ENCODE measurements at regions not wholly inside any gene's neighbourhood (a gene's known extent, or its start where the extent isn't known, plus 50 kb on each side); places are given as distances from the start of the nearest gene placed in this dataset.
A peak's percentile ranks its signal among the peaks of the same experiment; 100 is the strongest.

DNA sequence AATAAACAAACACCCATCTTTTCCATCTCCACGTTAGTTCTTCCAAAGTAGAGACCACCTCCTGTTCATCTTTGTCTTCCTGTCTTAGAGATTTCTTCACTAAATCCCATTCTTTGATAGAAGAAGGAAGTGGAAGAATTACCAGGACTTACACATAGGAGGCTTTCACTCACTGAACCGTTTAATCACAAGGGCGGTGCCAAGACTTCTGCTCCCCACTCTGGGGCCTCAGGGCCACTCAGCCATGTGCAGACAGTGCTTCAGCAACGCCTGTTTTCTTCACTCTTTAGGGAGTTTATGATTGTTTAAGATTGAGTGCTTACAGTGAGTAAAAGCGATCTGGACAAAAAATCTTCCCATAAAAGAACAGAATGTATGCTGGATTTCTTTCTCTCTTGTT lies 63.9 kb upstream of the SORCS3 start:
- DNase-seq: no peak

DNA sequence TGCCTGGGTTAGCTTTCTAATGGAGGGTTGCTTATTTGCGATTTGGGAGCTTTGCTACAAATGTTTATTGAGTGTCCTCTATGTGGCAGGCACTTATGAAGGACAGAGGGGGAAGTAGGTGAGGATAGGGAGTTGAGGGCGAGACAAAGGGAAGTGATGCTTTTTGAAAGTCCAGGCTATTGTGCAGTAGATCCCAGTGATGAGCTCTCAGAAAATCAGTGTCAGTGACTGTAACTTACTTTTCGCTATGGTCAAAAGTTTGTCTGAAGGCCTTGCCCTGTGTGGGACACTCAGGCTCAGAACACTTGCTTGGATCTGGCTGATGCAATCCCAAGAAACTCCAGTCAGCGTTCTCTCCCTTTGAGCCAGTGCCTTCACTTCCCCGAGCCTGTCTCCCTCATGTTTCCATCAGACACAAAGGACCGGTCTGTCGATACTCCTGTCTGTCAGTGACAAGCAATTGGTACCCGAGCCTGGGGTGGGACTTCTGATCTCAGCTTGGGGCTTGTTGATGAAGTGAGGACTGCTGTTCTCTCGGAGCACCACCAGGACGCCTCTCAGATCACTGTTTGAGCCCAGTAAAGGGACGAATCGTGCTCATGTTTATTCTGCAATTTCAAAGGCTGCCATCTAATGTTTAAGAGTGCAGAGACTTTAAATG lies 63.1 kb upstream of the SORCS3 start:
- no peak for DNase-seq

DNA sequence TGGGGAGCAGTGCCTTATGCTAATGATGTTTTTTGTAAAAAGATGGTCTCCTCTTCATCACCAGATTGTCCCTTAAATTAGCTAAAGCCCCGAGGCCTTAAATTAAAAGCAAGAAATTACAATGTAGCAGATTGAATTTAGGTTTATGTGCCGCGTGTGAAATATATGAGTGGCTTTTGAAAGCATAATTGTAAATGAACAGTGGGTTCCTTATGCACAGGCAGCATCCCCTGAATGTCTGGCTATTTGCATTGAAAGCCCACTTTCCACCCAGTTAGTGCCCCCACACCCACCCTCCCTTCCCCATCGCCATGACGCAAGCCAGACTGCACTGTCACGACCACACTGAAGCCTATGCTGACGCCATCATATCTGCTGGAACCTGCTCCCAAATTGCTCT lies 62.4 kb upstream of the SORCS3 start:
- no peak for DNase-seq

DNA sequence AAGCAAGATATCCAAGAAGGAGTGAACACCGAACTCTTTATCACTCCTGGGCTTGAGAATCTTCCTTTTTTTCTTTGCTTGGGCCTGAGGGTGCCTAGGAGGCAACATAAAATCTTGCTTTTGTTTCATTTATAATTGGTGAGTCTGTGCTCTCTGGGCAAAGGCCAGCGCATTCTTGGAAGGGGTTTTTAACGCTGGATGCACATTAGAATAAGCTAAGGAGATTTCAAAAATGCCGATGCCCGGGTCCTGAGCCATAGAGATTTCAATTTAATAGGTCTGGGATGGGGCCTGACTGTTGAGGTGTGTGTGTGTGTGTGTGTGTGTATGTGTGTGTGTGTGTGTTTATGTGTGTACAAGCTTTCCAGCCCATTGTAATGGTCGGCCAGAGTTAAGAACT lies 62.0 kb upstream of the SORCS3 start:
- no peak for DNase-seq

DNA sequence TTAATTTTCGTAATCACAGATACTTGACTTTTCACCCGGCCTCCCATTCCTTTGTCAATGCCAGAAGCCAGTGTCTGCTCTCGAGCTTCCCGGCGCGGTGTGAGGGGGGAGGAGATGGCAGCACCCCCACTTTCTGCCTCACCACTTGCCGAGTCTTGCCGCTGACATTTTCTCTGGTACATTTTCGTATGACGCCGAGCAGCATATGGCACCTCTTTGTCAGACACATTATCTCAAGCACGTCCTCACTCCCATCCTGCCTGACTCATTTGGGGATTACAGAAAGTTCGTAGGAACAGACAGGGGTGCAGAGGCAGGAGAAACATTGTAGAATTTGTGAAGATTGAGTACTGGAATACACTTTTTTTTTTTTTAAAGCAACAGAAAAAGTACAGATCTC lies 60.8 kb upstream of the SORCS3 start:
- no peak for DNase-seq

DNA sequence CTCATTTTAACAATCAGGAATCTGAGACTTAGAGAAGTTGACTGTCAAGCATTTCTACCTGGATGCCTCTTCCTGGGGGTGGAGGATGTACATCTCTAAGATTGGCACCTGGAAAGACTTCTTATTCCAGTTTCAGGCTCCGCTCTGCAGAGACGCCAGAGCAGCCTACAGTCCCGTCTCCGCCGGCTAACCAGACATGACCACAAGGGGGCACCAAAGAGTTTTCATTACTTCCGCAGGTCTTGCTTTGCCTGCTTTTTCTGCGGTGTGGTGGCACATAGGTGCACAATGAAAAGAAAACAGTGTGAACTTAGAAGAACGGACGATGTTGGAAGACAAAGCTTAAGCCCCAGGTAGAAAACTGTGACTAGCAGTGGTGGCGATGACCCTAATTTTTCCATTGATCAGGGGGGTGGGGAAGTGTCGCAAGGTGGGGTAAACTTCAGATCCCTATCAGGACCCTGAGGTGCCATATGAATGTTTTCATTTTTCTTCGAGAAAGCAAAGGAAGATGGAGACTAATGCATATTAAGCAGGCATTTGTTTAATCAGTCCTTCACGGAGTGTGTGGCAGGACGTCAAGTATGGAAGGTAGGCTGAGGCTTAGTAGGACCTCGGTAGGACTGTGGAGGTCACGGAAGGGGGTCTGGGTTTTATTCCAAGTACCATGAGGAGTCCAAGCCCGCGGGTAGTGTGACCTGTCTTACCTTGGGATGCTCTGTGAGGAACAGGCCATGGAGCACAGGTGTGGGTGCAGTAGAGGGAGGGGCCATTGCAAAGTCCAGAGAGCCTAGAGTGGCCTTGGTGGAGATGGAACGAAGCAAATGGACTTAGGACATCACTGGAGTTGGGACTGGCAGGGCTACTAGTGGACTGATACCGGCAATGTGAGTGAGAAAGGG lies 60.1 kb upstream of the SORCS3 start:
- DNase-seq: peak; percentile 50

DNA sequence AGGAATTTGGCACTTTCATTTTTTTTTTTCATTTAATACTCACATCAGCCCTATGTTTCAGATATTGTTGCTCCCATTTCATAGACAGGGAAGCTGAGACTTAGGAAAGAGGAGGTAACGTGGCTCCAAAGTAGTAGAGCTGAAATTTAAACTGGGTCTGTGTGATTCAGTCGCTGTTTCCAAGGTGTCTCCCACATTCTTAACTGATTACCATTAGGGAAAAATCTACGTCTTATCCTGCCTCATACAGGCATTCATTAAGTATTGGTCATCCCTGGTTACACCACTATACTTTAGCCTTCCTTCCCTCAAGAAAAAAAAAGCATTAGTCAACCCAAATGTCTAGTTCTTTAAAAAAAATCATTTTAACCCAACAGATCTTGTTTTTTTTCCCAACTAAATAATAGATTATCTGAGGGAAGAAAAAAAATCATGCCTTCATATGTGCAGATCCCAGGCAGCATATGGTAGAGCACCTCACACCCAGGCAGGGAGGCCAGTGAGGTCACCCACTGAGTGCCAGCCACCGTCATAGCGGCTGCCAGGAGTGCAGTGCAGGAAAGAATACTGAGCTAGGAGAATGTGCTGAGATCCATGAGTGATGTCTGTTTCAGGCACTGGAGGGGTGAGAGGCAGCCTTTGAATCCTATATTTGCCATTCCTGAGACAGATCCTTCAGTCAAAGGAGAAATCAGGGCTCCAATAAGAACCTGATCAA lies 59.0 kb upstream of the SORCS3 start:
- DNase-seq: no peak

DNA sequence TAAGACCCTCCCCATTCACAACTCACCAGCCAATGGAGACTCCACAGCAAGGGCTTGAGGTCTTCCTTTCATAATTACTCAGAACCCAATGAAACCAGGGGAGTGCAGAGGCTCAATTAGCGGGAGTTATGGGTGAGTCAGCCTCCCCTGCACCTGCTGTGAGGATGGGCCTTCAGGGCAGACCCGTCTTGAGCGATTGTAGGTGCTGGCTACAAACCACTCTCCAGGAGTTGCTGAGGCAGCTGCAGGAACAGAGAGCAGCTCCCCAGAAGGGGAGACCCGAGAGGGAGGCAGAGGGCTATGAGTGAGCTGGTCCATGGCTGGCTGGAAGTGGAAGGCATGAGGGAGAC lies 58.5 kb upstream of the SORCS3 start:
- no peak for DNase-seq

DNA sequence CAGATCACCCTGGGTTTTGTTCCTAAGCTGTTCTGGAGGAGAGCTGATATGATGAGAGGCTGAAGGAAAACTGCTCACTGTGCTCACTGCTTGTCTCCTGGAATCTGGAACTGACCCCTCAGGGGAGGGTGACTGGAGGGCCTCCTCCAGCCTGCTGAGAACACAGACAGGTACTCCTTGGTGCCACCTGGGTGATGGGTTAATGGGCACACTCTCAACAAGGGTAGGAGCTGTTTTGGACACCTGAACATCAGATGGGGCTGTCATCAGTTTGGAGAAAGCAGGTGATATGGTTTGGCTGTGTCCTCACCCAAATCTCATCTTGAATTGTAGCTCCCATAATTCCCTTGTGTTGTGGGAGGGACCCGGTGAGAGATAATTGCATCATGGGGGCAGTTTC lies 58.1 kb upstream of the SORCS3 start:
- no peak for DNase-seq

DNA sequence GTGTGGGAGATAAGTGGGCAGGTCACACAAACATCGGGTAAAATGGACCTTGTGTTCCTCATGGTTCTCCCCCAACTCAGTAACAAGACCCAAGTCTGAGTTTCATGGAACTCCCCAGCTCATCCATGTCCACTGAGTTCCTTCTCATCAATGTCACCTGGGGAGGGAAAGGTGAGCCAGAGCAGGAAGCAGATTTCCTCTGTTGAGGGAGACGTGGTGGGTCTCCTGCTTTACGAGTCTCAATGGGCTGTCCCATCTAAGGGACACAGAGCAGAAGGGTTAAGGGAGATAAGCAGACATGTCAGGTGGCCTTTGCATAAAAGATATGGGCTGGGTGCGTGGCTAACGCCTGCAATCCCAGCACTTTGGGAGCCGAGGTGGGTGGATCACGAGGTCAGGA lies 56.5 kb upstream of the SORCS3 start:
- no peak for DNase-seq

DNA sequence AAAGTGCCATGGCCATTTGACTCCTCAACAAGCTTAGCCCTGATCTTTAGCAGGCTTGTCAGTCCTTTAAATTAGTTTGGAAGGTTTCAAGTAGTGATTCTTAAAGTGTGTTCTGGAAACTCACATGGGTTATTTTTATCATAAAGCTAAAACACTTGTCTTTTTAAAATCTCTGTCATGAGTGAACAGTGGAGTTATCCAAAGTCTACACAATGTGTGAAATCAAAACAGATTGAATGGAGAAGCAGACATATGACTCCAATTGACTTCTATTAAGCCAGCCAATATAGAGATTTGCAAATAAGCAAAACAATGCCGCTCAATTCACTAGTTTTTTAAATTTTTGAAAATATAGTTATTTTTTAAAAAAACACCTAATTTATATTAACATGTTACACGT lies 53.3 kb upstream of the SORCS3 start:
- no peak for DNase-seq

DNA sequence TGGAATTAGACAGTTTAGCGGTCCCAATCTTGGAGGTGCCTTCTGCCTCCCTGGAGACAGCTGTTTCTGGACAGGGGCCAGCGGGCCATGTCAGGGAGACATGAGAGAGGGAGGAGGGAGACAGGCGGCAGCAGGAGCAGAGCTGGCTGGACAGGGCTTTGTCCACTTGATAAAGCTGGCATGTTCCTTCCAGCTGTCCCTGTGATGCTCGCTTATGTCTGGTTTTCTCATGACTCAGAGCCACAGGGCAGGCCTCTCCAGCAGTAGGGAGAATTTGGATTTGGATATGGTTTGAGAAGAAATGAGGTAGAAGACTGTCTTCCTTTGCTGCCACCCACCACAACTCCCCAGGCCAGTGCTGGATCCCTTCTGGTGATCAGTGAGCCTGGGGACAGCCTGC lies 51.7 kb upstream of the SORCS3 start:
- no peak for DNase-seq

DNA sequence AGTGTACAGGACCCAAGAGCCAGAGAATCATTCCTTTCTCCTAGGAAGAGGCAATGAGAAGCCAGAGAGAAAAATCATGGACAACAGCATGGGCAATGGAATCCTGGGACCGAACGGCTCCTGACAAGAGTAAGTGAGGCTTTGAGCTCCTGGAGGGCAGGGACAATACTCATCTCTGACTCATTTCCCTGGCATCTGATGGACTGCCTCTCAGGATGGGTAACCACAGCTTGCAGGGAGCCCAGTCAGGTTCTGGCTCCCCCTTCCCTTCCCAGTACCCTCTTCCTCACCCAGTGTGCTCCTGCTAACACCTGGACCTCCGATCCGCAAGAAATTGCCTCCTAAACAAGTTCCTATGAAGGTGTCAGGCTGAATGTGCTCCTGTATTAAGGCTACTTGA lies 51.2 kb upstream of the SORCS3 start:
- DNase-seq: no peak

All from NCI-H1694 (cell line).